Brain microvascular endothelial cell (primary cell): ENCODE measurements at regions not wholly inside any gene's neighbourhood (a gene's known extent, or its start where the extent isn't known, plus 50 kb on each side); places are given as distances from the start of the nearest gene placed in this dataset.

Source experiments
- DNase-seq: peaks from one replicate; pipeline ENCODE4 v3.0.0-alpha.2; 2020
- H3K27ac ChIP-seq: fragments of 250-450 bp; sonication (Bioruptor Pico); 2 replicates; pipeline ENCODE4 v1.5.1; 2020; ENCODE audit warnings: mild to moderate bottlenecking, moderate library complexity
- H3K27me3 ChIP-seq: fragments of 250-450 bp; sonication (Bioruptor Pico); replicated peaks from 2 replicates; pipeline ENCODE4 v1.5.1; 2020; ENCODE audit warnings: mild to moderate bottlenecking
- H3K36me3 ChIP-seq: fragments of 250-450 bp; sonication (Bioruptor Pico); replicated peaks from 2 replicates; pipeline ENCODE4 v1.5.1; 2020; ENCODE audit warnings: mild to moderate bottlenecking
- H3K4me3 ChIP-seq: 2 replicates; pipeline ENCODE4 v1.5.1; 2011; ENCODE audit warnings: low read depth, mild to moderate bottlenecking, control low read depth, low read length, moderate library complexity
- in situ Hi-C: cut with HindIII; loops from 2 replicates; pipeline ENCODE4 v1.10.0; 2017; ENCODE audit warnings: low sequenced_read_pairs, low pct_ligation_motif_present
- TF ChIP-seq, protein P1 (sequence below): IDR thresholded peaks from 2 replicates; pipeline ENCODE4 v1.5.1; 2011; ENCODE audit warnings: low read depth, mild to moderate bottlenecking, moderate library complexity, low read length, control low read depth, inconsistent platforms; ENCODE audit errors: missing control alignments

DNA sequence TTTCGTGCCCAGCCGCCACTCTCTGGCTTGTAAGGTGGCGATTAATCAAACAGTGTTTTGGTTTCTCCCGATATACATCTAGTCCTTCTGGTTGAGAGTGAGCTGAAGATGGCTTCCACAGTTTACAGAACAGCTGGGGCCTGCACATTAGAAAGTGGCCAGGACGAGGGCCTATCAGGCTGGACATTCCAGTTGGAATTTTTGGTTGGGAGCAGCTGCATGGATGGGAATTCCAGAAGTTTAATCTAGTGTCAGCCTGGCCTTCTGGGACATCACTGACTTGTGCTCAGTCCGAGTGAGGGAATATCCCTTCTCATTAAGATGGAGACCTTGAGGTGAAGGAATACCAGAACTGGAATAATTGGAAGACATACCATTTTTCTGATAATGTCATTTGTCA lies 118.1 kb upstream of the SIX2 start:
- TF ChIP-seq, protein P1, sequence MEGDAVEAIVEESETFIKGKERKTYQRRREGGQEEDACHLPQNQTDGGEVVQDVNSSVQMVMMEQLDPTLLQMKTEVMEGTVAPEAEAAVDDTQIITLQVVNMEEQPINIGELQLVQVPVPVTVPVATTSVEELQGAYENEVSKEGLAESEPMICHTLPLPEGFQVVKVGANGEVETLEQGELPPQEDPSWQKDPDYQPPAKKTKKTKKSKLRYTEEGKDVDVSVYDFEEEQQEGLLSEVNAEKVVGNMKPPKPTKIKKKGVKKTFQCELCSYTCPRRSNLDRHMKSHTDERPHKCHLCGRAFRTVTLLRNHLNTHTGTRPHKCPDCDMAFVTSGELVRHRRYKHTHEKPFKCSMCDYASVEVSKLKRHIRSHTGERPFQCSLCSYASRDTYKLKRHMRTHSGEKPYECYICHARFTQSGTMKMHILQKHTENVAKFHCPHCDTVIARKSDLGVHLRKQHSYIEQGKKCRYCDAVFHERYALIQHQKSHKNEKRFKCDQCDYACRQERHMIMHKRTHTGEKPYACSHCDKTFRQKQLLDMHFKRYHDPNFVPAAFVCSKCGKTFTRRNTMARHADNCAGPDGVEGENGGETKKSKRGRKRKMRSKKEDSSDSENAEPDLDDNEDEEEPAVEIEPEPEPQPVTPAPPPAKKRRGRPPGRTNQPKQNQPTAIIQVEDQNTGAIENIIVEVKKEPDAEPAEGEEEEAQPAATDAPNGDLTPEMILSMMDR, result no peak
- Histone ChIP-seq H3K27me3 (no peaks in the 10 kb centered on the region), H3K27ac (no peak overlapping the region), H3K4me3 (no peak overlapping the region), H3K36me3 (no peaks in the 10 kb centered on the region)
- in situ Hi-C loops, result no loop called here
- DNase-seq, result no peak

DNA sequence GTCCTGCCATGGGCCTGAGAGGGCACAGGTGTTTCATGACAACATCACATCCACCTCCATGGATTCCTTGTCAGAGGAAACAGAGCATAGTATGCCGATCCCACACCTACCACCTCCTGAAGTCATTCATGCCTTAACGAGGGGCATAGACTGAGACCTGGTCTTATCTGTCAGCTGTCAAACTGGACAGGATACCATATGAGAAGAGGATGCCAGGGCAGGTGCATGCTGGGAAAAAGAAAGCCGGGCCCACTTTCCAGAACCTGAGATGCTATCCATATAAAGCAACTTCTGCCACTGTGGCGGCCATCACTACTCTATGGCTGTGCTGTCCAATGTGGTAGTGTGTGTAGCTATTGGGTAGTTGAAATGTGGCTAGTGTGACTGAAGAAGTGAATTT lies 116.0 kb upstream of the SIX2 start:
- no peak for DNase-seq
- TF ChIP-seq, protein P1, result no peak
- Histone ChIP-seq H3K27ac (no peak overlapping the region), H3K36me3 (no peaks in the 10 kb centered on the region), H3K27me3 (no peaks in the 10 kb centered on the region), H3K4me3 (no peak overlapping the region)
- in situ Hi-C loops, result no loop called here

DNA sequence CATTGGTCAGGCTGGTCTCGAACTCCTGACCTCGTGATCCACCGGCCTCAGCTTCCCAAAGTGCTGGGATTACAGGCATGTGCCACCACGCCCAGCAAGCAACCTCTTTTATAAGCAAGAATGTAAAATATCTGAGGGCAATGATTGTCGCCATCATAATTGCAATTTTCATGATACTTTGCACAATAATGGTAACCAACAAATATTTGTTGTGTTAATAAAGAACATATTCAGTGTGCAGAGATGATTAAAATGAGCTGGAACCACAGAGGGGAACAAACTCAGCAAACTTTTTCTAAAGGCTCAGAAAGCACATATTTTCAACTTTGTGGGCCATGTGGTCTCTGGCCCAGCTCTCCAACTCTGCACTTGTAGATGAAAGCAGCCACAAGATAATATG lies 115.2 kb upstream of the SIX2 start:
- TF ChIP-seq, protein P1, result no peak
- in situ Hi-C loops, result no loop called here

DNA sequence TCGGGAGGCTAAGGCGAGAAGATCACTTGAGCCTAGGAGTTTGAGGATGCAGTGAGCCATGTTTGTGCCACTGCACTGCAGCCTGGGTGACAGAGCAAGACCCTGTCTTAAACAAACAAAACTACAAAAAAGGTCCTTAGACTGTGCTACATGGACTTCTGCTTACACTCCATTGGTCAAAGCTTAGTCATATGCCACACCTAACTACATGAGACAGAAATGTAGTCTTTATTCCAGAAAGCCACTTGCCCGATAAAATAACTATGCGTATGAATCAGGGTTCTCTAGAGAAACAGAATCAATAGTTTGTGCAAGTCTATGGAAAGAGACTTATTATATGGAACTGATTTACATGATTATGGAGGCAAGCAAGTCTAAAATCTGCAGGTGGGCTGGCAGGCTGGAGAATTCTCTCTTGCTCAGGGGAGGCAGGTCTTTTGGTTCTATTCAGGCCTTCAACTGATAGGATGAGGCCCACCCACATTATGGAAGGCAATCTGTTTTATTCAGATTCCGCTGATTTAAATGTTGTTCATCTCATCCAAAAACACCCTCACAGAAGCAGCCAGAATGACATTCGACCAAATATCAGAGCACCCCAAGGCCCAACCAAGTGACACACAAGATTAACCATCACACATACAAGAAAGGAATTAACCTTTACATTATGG lies 114.4 kb upstream of the SIX2 start:
- Histone ChIP-seq H3K27ac (no peak overlapping the region), H3K4me3 (no peak overlapping the region), H3K36me3 (no peaks in the 10 kb centered on the region), H3K27me3 (no peaks in the 10 kb centered on the region)
- in situ Hi-C loops, result no loop called here
- TF ChIP-seq, protein P1, result no peak
- DNase-seq, result no peak

More for the DNA sequence above, 115.2 kb upstream of the SIX2 start:
- H3K36me3 ChIP-seq, result no peaks in the 10 kb centered on the region
- no peak for DNase-seq
- H3K27ac ChIP-seq, result no peak overlapping the region
- no peaks in the 10 kb centered on the region for H3K27me3 ChIP-seq
- no peak overlapping the region for H3K4me3 ChIP-seq

- DNase-seq, result no peak
- TF ChIP-seq, protein P1, result no peak
- no peak overlapping the region for H3K4me3 ChIP-seq
- in situ Hi-C loops, result no loop called here
- H3K36me3 ChIP-seq, result no peaks in the 10 kb centered on the region
- no peak overlapping the region for H3K27ac ChIP-seq
- no peaks in the 10 kb centered on the region for H3K27me3 ChIP-seq
These were observed 113.8 kb upstream of the SIX2 start for GRCh38 chr2:45123065-45123464.
